ENCODE measurements at regions not wholly inside any gene's neighbourhood (a gene's known extent, or its start where the extent isn't known, plus 50 kb on each side); places are given as distances from the start of the nearest gene placed in this dataset.
"Not testable (repeated sequence)": the region's sequence is repeated elsewhere in the genome, so short reads cannot be mapped to it uniquely, and the experiment has no call there.

DNA sequence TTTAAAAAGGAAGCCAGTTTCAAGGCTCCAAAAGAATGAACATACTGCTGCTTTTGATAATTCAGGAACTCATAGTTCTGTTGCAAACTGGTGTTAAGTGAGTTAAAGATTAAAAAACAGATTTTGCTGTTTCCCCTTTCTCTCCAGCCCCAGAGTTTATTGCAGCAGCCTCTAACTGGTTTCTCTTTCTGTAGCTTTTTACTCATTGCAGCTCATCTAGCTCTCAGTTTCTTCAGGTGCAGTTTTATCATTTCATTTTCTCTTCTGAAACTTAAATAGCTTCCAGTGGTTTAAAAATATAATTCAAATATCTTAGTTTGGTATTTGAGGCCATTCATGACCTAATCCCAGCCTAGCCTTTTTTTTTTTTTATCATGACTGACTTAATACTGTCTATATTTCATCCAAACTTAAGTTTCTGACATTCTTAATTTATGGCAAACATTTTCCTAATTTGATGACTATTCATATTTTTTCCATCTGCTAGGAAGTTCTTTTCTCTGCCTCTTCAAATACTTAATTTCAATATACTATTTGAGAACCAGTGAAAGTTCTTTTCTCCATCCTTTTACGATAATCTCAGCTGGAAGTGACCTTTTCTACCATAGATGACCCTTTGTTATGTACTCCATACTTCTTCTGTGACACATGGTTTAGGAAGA, 252.7 kb upstream of the GRIA1 start:
- Histone ChIP-seq H3K9me3 (ENCODE audit: control insufficient read depth, insufficient read depth, low read depth, low read length) (no peaks in the 10 kb centered on the region), H3K27me3 (ENCODE audit: control insufficient read depth, insufficient read depth, low read length) (no peaks in the 10 kb centered on the region), H3K4me3 (ENCODE audit: low read depth, low read length) (no peak overlapping the region), H3K4me1 (ENCODE audit: control insufficient read depth, insufficient read depth, low read length) (no peaks in the 10 kb centered on the region), H3K27ac (ENCODE audit: low read depth, low read length) (no peak overlapping the region), H3K36me3 (ENCODE audit: control insufficient read depth, insufficient read depth, low read length) (no peaks in the 10 kb centered on the region), H3K9ac (ENCODE audit: low read length) (no peak overlapping the region)

DNA sequence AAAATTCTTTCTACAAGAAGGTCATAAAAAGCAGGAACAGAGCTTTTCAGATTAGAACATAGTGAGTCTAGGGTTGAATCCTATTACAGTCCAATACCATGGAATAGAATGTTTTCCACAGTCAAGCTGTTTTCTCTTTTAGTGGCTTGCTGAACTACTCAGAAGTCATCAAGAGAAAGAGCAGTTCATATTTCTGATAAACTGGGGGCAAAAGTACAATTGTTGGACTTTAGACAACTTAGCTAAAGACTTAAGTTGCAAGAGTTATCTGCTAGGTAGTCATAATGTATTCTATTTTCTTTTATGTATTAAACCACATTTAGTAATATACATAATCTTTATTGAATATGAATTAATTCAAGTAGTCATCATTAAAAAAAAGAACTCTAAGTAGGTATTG, 233.1 kb upstream of the GRIA1 start:
- no peaks in the 10 kb centered on the region for H3K36me3 ChIP-seq (ENCODE audit: control insufficient read depth, insufficient read depth, low read length)
- H3K27me3 ChIP-seq (ENCODE audit: control insufficient read depth, insufficient read depth, low read length), result no peaks in the 10 kb centered on the region
- no peak overlapping the region for H3K9ac ChIP-seq (ENCODE audit: low read length)
- H3K27ac ChIP-seq (ENCODE audit: low read depth, low read length), result no peak overlapping the region
- no peaks in the 10 kb centered on the region for H3K9me3 ChIP-seq (ENCODE audit: control insufficient read depth, insufficient read depth, low read depth, low read length)
- no peak overlapping the region for H3K4me3 ChIP-seq (ENCODE audit: low read depth, low read length)
- H3K4me1 ChIP-seq (ENCODE audit: control insufficient read depth, insufficient read depth, low read length), result no peaks in the 10 kb centered on the region

DNA sequence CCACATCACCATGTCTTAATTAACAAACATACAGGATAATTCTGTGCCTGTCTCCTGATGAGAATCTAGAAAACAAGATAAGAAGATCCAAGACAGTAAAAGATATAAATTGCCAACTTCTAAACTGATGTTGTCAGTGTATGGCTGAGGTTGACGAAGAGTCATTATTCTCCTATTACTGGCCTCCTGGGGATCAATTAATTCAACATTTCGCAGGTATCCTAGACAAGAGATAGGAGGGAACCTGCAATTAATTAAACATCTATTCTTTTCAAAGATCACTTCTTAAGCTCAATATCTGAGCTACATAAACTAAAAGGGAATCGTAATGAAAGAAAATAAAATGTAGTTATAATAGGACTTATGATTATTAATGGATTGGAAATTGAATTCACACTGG, 232.0 kb upstream of the GRIA1 start:
- Histone ChIP-seq H3K9me3 (ENCODE audit: control insufficient read depth, insufficient read depth, low read depth, low read length) (no peaks in the 10 kb centered on the region), H3K4me3 (ENCODE audit: low read depth, low read length) (no peak overlapping the region), H3K36me3 (ENCODE audit: control insufficient read depth, insufficient read depth, low read length) (no peaks in the 10 kb centered on the region), H3K4me1 (ENCODE audit: control insufficient read depth, insufficient read depth, low read length) (no peaks in the 10 kb centered on the region), H3K27ac (ENCODE audit: low read depth, low read length) (no peak overlapping the region), H3K27me3 (ENCODE audit: control insufficient read depth, insufficient read depth, low read length) (no peaks in the 10 kb centered on the region), H3K9ac (ENCODE audit: low read length) (no peak overlapping the region)

DNA sequence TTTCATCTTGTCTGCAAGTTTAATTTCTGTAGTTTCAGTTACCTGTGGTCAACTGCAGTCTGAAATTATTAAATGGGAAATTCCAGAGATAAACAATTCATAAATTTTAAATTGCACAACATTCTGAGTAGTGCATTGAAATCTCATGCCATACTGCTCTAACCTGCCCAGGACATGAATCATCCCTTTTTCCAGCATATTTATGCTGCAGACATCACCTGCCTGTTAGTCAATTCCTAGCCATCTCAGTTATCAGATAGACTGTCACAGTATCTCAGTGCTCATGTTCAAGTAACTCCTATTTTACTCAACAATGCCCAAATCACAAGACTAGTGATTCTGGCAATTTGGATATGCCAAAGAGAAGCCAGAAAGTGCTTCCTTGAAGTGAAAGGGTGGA, 223.0 kb upstream of the GRIA1 start:
- Histone ChIP-seq H3K27ac (ENCODE audit: low read depth, low read length) (no peak overlapping the region), H3K27me3 (ENCODE audit: control insufficient read depth, insufficient read depth, low read length) (no peaks in the 10 kb centered on the region), H3K9me3 (ENCODE audit: control insufficient read depth, insufficient read depth, low read depth, low read length) (no peaks in the 10 kb centered on the region), H3K4me3 (ENCODE audit: low read depth, low read length) (no peak overlapping the region), H3K36me3 (ENCODE audit: control insufficient read depth, insufficient read depth, low read length) (no peaks in the 10 kb centered on the region), H3K9ac (ENCODE audit: low read length) (no peak overlapping the region), H3K4me1 (ENCODE audit: control insufficient read depth, insufficient read depth, low read length) (no peaks in the 10 kb centered on the region)

DNA sequence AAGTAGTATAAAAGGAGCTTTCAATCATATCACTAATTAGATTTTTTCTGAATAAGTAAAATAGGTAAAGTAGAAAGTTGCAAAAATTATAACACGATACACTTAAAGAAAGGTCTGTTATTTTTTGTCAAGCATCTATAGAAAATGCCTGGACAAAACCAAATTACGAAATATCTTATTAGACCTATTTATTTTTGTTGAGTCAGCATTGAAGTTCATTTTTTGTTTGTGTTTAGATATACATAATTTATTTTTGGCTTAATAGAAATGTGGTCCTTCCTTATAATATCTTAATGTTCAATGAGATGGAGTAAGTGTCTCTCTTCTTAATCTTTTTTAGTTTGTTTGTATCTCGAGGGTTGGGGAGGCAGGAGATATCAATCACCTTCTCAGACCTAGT, 214.8 kb upstream of the GRIA1 start:
- Histone ChIP-seq H3K27ac (ENCODE audit: low read depth, low read length) (no peak overlapping the region), H3K4me3 (ENCODE audit: low read depth, low read length) (no peak overlapping the region), H3K36me3 (ENCODE audit: control insufficient read depth, insufficient read depth, low read length) (no peaks in the 10 kb centered on the region), H3K9ac (ENCODE audit: low read length) (no peak overlapping the region), H3K9me3 (ENCODE audit: control insufficient read depth, insufficient read depth, low read depth, low read length) (no peaks in the 10 kb centered on the region), H3K27me3 (ENCODE audit: control insufficient read depth, insufficient read depth, low read length) (no peaks in the 10 kb centered on the region), H3K4me1 (ENCODE audit: control insufficient read depth, insufficient read depth, low read length) (no peaks in the 10 kb centered on the region)

DNA sequence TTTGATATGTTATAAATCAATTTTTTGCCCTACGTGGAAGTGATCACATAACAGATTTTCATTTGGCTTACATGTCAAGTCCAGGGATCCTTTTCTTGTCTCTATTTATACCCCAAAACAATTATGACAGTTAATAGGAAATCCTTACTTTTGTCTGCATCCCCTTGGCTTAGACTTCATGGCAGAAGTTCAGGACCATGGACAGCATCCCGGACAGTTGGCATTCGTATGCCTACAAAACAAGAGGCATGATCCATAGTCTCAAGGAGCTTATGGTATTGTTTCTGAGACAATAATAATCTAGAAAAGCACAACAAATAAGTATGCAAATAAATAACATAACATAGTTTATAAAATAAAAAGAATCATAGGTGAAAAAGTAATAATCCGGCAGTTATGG, 214.3 kb upstream of the GRIA1 start:
- H3K4me3 ChIP-seq (ENCODE audit: low read depth, low read length), result no peak overlapping the region
- no peaks in the 10 kb centered on the region for H3K4me1 ChIP-seq (ENCODE audit: control insufficient read depth, insufficient read depth, low read length)
- H3K9me3 ChIP-seq (ENCODE audit: control insufficient read depth, insufficient read depth, low read depth, low read length), result no peaks in the 10 kb centered on the region
- H3K27ac ChIP-seq (ENCODE audit: low read depth, low read length), result no peak overlapping the region
- H3K36me3 ChIP-seq (ENCODE audit: control insufficient read depth, insufficient read depth, low read length), result no peaks in the 10 kb centered on the region
- no peak overlapping the region for H3K9ac ChIP-seq (ENCODE audit: low read length)
- H3K27me3 ChIP-seq (ENCODE audit: control insufficient read depth, insufficient read depth, low read length), result no peaks in the 10 kb centered on the region

DNA sequence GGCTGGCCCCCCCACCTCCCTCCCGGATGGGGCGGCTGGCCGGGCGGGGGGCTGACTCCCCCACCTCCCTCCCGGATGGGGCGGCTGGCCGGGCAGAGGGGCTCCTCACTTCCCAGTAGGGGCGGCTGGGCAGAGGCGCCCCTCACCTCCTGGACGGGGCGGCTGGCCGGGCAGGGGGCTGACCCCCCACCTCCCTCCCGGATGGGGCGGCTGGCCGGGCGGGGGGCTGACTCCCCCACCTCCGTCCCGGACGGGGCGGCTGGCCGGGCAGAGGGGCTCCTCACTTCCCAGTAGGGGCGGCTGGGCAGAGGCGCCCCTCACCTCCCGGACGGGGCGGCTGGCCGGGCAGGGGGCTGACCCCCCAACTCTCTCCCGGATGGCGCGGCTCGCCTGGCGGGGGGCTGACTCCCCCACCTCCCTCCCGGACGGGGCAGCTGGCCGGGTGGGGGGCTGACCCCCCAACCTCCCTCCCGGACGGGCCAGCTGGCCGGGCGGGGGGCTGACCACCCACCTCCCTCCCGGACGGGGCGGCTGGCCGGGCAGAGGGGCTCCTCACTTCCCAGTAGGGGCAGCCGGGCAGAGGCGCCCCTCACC, 194.1 kb upstream of the GRIA1 start:
- not testable (repeated sequence) for H3K4me3 ChIP-seq (ENCODE audit: low read depth, low read length); H3K27me3 ChIP-seq (ENCODE audit: control insufficient read depth, insufficient read depth, low read length); H3K9ac ChIP-seq (ENCODE audit: low read length); H3K36me3 ChIP-seq (ENCODE audit: control insufficient read depth, insufficient read depth, low read length); H3K4me1 ChIP-seq (ENCODE audit: control insufficient read depth, insufficient read depth, low read length); H3K9me3 ChIP-seq (ENCODE audit: control insufficient read depth, insufficient read depth, low read depth, low read length); H3K27ac ChIP-seq (ENCODE audit: low read depth, low read length)

DNA sequence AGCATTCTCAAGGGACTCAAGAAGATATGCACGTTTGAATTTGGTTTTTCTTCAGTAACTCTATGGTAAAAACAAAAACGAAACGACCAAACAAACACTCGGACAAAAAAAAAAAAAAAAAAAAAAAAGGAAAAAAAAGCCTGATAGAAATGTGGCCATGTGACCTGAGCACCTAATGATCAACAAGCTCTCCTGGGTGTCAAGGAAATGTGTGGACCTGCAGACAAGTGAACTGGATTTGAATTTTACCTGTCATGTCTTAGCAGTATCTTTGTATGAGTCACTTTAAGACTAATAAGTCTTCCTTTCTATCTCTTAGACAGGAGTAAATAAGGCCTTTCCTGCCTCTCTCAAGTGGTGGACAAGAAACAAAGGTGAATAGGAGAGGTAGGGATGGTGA, 190.6 kb upstream of the GRIA1 start:
- H3K27me3 ChIP-seq (ENCODE audit: control insufficient read depth, insufficient read depth, low read length), result no peaks in the 10 kb centered on the region
- no peaks in the 10 kb centered on the region for H3K36me3 ChIP-seq (ENCODE audit: control insufficient read depth, insufficient read depth, low read length)
- no peak overlapping the region for H3K4me3 ChIP-seq (ENCODE audit: low read depth, low read length)
- no peak overlapping the region for H3K27ac ChIP-seq (ENCODE audit: low read depth, low read length)
- no peaks in the 10 kb centered on the region for H3K4me1 ChIP-seq (ENCODE audit: control insufficient read depth, insufficient read depth, low read length)
- H3K9me3 ChIP-seq (ENCODE audit: control insufficient read depth, insufficient read depth, low read depth, low read length), result 0 out of 2 replicates have a peak, but pooled peaks cover 3% of the 10 kb centered on the region
- no peak overlapping the region for H3K9ac ChIP-seq (ENCODE audit: low read length)

DNA sequence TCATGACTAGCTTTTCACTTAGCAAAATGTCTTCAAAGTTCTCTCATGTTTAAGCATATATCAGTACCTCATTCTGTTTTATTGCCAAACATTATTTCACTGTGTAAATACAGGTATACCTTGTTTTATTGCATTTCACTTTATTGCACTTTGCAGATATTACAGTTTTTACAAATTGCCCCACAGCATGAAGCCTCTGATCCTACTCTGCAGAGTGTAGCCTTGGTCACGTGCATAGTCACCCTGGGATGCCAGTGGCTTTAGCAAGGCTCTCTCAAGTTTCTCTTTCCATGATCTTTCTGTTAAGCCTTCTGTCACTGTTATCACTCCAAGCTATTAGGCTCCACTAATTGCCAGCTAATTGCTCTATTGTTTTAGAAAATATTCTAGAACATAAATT, 182.2 kb upstream of the GRIA1 start:
- no peak overlapping the region for H3K9ac ChIP-seq (ENCODE audit: low read length)
- no peaks in the 10 kb centered on the region for H3K27me3 ChIP-seq (ENCODE audit: control insufficient read depth, insufficient read depth, low read length)
- no peaks in the 10 kb centered on the region for H3K36me3 ChIP-seq (ENCODE audit: control insufficient read depth, insufficient read depth, low read length)
- H3K27ac ChIP-seq (ENCODE audit: low read depth, low read length), result no peak overlapping the region
- H3K9me3 ChIP-seq (ENCODE audit: control insufficient read depth, insufficient read depth, low read depth, low read length), result 0 out of 2 replicates have a peak, but pooled peaks cover 4% of the 10 kb centered on the region
- no peak overlapping the region for H3K4me3 ChIP-seq (ENCODE audit: low read depth, low read length)
- H3K4me1 ChIP-seq (ENCODE audit: control insufficient read depth, insufficient read depth, low read length), result no peaks in the 10 kb centered on the region

DNA sequence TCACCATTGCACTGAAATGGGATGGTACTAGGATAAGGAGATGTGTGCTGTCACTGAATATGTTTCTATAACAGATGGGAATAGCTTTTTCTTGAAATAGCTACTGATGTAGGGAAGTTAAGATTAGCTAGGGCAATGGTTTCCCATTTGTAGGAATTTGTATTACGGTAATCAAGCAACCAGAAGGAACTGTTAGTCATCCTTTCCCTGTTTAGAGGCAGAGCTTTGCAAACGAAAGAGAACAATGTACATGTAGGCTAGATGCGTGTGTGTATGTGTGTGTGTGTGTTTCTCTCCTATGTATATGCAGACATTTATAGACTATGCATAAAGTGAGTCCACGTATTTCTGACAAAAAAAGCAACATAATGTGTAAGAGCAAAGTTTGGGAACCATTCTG, 171.9 kb upstream of the GRIA1 start:
- H3K27me3 ChIP-seq (ENCODE audit: control insufficient read depth, insufficient read depth, low read length), result no peaks in the 10 kb centered on the region
- H3K27ac ChIP-seq (ENCODE audit: low read depth, low read length), result no peak overlapping the region
- no peaks in the 10 kb centered on the region for H3K9me3 ChIP-seq (ENCODE audit: control insufficient read depth, insufficient read depth, low read depth, low read length)
- H3K36me3 ChIP-seq (ENCODE audit: control insufficient read depth, insufficient read depth, low read length), result no peaks in the 10 kb centered on the region
- no peak overlapping the region for H3K9ac ChIP-seq (ENCODE audit: low read length)
- H3K4me1 ChIP-seq (ENCODE audit: control insufficient read depth, insufficient read depth, low read length), result no peaks in the 10 kb centered on the region
- H3K4me3 ChIP-seq (ENCODE audit: low read depth, low read length), result no peak overlapping the region

DNA sequence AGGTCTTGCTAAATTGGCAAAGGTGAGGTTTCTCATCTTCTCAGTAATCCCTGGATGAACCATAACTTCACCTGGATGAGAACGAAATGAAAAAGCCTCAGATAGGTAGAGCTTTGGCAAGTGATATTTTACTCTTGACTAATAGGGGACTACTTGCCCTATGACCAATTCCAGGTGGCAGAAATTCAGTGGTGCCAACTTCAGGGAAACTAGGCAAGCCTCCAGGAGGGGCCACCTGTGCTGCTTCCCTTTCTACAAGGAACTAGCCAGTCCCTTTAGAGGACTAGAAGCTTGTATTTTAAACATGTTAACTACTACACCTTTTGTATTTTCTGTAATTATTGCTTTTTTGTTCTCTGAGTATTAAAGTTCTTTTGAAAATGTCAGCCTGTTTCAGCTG, 169.0 kb upstream of the GRIA1 start:
- peaks cover 3% of the 10 kb centered on the region; the same call in 1 of the 2 replicates for H3K4me1 ChIP-seq (ENCODE audit: control insufficient read depth, insufficient read depth, low read length)
- H3K27ac ChIP-seq (ENCODE audit: low read depth, low read length), result no peak overlapping the region
- H3K36me3 ChIP-seq (ENCODE audit: control insufficient read depth, insufficient read depth, low read length), result no peaks in the 10 kb centered on the region
- H3K4me3 ChIP-seq (ENCODE audit: low read depth, low read length), result no peak overlapping the region
- no peaks in the 10 kb centered on the region for H3K9me3 ChIP-seq (ENCODE audit: control insufficient read depth, insufficient read depth, low read depth, low read length)
- no peak overlapping the region for H3K9ac ChIP-seq (ENCODE audit: low read length)
- H3K27me3 ChIP-seq (ENCODE audit: control insufficient read depth, insufficient read depth, low read length), result no peaks in the 10 kb centered on the region

All from HUES6 (cell line).